ENCODE measurements at regions not wholly inside any gene's neighbourhood (a gene's known extent, or its start where the extent isn't known, plus 50 kb on each side); places are given as distances from the start of the nearest gene placed in this dataset.
"Not testable (repeated sequence)": the region's sequence is repeated elsewhere in the genome, so short reads cannot be mapped to it uniquely, and the experiment has no call there.

DNA sequence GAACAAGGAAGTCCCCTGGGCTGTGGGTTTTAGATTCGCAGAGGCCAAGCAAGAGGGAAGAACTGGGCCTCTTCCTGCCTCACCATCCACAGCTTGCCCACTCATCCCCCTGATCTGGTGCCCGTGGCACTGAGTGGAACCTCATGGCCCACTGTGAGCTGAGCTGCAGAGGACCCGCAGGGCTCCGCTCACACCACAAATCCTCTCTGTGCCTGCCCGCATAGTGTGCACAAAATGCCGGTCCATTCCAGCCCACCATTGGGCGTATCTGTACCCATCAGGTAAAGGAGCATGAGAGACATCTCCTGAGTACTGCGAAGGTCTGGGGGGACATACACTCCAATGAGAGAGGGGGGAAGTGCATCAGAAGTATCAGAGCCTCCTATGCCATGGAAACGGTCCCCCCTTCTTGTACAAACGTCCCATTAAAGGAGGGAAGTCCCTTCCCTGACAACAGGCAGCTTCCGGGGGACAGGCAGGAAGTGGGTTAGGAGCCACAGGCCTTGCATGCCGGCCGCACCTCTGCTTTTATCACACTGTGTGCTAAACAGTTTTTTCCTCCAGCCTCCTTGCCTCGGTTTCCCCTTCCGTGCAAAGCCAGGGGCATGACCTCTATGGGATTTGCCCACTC, 309.4 kb upstream of the DIO3 start:
- DNase-seq: no peak

DNA sequence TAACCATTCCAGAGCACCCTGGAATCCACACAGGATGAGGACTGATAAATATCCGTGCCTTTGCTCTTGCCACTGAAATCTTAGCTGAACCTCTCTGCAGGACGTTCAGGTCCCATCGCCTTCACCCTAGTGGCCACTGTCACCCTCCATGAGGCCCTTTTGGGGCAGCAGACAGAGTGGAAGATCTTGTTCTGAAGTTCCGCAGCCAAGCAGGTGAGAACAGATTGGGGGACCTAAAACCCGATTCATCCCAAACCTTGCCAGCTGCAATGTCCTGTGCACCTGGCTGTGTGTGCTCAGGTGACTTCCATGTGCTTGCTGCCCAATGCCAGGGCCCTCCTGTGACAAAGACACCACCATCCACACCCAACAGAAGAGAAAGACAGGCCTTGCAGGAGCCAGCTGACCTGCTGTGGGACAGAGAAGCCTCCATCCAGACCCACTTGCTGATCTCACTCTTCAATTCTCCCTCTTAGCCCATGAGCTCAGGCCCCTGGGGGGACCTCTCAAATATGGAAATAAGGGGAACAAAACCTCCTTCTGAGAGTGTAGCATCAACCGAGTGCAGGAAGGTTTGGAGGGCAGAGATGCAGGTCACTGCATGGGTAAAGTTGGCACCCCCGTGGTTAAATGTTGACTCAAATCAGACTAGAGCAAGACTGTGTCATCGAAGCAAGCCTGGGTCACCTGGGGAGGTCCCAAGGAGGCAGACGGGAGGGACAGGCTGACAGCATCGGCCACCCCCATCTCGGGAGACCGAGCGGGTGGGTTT, 308.7 kb upstream of the DIO3 start:
- DNase-seq: no peak

DNA sequence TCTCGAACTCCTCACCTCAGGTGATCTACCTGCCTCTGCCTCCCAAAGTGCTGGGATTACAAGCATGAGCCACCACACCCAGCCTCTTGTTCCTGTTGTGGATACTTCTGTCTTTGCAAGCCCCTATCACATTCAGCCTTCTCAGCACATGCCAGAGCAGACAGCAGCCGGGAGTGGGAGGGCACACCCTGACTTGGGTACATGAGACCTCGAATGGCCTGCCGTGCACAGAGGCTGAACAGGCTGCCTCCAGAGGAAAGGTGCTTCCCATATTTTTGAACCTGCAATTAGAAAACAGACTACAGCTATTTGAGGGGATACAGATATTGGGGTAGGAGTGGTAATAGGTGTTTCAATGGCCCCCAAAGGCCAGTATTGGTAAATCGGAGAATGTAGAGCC, 307.3 kb upstream of the DIO3 start:
- no peak for DNase-seq

- no peak for DNase-seq
Measured at GRCh38 chr14:101254805-101255764, 306.2 kb upstream of the DIO3 start.

- no peak for DNase-seq
Measured at GRCh38 chr14:101255765-101256125, 305.6 kb upstream of the DIO3 start.

- no peak for DNase-seq
Measured at GRCh38 chr14:101256266-101256665, 305.0 kb upstream of the DIO3 start.

- no peak for DNase-seq
Measured at GRCh38 chr14:101257551-101257950, 303.7 kb upstream of the DIO3 start.

GRCh38 chr14:101259748-101260147, 301.5 kb upstream of the DIO3 start:
- no peak for DNase-seq

DNA sequence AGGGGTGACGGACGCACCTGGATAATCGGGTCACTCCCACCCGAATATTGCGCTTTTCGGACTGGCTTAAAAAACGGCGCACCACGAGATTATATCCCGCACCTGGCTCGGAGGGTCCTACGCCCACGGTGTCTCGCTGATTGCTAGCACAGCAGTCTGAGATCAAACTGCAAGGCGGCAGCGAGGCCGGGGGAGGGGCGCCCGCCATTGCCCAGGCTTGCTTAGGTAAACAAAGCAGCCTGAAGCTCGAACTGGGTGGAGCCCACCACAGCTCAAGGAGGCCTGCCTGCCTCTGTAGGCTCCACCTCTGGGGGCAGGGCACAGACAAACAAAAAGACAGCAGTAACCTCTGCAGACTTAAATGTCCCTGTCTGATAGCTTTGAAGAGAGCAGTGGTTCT, 294.9 kb upstream of the DIO3 start:
- DNase-seq: not testable (repeated sequence)

DNA sequence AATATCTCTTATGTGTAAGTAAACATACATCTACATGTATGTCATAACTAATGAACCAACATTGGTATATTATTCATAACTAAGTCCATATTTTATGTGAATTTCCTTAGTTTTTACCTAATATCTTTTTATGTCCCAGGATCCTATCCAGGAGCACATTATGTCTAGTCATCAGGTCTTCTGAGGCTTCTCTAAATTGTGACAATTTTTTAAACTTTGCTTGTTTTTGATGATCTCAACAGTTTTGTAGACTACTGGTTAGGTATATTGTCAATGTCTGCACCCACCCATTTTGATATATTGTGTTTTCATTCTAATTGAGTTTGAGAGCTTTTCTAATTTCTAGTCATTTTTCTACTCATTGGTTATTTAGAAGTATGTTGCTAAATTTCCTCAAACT, 288.2 kb upstream of the DIO3 start:
- no peak for DNase-seq

GRCh38 chr14:101276309-101277091, 284.8 kb upstream of the DIO3 start:
- no peak for DNase-seq

DNA sequence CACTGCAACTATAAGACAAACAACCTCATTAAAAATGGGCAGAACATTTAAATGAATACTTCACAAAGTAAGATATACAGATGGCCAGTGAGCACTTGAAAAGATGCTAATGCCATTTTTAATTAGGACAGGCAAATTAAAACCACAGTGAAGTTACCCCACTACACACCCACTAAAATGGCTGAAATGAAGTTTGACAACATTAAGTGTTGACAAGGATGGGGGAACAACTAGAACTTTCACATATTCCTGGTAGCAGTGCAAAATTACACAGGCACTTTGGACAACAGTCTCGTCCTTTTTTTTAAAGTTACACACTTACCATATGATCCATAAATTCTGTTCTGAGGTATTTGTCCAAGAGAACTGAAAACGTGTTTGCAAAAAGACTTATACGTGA, 278.9 kb upstream of the DIO3 start:
- no peak for DNase-seq

GRCh38 chr14:101284711-101285110, 276.6 kb upstream of the DIO3 start:
- DNase-seq: no peak

DNA sequence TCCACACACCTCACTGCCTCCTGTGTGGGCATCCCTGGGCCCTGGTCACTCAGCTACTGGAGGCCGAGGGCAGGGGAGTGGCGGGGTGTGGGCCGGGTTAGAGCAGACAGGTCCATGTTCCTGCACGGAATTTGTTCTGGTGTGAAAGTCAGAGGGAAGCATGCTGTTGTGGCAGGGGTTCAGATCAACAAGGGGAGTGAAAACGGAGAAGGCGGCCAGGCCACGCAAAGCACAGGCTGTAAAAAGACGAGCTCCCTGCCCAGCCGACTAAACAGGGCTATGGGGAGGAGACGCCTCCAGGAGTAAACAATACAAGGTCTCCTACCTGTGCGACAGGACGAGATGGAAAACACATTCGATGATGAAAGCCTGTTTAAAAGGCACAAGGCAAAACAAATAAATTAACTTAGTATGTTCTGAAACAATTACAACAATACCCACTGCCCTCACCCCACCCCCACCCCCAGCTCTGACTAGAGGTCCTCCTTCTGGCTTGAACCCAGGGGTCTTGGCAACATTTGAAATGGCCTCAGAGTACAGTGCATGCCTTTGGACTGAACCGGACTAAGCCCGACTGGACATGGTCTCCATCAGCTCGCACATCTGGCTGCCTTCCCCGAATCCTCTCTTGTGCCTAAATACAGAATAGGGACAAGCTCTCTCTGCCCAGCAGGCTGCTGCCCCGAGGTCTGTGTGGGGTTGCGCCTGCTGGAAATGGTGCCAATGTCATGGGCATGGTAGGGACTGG, 274.9 kb upstream of the DIO3 start:
- no peak for DNase-seq

- no peak for DNase-seq
Measured at GRCh38 chr14:101288436-101289229, 272.7 kb upstream of the DIO3 start.

DNA sequence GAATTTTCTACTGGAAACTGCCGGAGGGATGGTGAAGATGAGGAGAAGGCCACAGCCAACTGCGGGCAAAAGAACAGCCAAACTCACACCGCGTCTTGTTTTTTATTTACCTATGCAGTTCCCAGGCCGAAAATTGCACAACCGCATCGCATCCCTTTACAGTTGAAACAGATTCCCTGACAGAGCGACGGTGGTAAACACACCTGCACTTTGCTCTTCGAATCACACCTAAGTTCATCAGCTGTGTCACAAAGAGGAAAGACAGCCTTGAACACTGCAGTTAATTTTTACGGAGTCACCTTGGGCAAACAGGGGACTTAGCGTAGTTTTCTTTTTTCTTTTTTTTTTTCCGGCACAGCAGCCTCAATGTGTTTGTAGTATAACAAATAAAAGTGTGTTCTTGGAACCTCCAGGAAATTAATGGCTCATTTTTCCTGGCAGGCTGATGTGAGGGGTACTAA, 272.0 kb upstream of the DIO3 start:
- no peak for DNase-seq

- no peak for DNase-seq
Measured at GRCh38 chr14:101289911-101290310, 271.4 kb upstream of the DIO3 start.

- no peak for DNase-seq
Measured at GRCh38 chr14:101290611-101291010, 270.7 kb upstream of the DIO3 start.

- DNase-seq: no peak
Measured at GRCh38 chr14:101291390-101291789, 269.9 kb upstream of the DIO3 start.

DNA sequence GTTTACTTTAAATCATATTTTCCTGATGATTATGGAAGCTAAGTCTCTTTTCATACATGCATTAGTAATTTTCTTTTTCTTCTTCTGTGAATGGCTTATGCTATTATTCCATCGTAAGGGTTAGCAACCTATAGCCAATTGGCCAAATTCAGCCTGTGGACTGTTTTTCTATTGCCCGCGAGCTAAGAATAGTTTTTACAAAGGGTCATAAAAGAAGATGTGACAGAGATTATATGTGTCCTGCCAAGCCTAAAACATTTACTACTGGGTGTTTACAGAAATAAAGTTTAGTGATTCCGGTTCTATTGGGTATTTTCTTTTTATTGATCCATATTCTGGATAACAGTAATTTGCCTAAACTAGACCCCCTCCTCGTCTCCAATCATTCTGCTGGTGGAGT, 268.8 kb upstream of the DIO3 start:
- no peak for DNase-seq

GRCh38 chr14:101293605-101294004, 267.7 kb upstream of the DIO3 start:
- DNase-seq: no peak
